Activated naive CD4-positive, alpha-beta T cell (primary cell): ENCODE measurements at regions not wholly inside any gene's neighbourhood (a gene's known extent, or its start where the extent isn't known, plus 50 kb on each side); places are given as distances from the start of the nearest gene placed in this dataset.

Source experiments
- DNase-seq, 4 experiments: peaks; one replicate each; lab custom pipeline; 2025; lab: John Stamatoyannopoulos, UW

DNA sequence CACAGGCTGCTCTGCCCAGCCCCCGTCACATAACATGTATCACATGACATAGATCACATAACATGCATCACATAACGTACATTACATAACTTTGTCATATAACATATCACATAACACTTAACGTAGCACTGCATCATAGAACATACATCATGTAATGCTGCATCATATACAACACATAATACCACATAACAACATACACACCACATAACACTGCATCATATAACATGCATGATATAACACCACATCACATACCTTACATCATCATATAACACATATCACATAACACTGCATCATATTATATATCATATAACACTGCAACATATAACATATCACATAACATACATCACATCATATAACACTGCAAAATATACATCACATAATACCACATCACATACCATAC, 83.8 kb downstream of the AXIN2 start:
- no peak for DNase-seq

GRCh38 chr17:65474660-65475059, 86.8 kb downstream of the AXIN2 start:
- DNase-seq: no peak

DNA sequence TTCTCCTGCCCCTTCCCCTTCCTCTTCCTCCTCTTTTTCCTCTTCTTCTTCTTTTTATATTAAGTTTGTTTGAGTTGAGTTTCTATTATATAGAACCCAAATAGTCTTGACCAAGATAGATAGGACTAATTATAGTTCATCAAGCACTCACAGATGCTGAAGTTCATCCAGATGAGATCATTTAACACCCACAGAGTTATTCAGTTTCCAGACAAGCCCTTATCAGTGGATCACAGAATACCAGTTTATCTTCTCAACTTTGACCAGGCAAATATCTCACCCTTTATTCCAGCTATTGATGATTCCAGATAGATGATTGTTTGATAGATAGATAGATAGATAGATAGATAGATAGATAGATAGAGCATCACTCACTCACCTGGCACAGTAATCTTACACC, 87.5 kb downstream of the AXIN2 start:
- no peak for DNase-seq

GRCh38 chr17:65473363-65473762, 88.1 kb downstream of the AXIN2 start:
- DNase-seq: no peak

DNA sequence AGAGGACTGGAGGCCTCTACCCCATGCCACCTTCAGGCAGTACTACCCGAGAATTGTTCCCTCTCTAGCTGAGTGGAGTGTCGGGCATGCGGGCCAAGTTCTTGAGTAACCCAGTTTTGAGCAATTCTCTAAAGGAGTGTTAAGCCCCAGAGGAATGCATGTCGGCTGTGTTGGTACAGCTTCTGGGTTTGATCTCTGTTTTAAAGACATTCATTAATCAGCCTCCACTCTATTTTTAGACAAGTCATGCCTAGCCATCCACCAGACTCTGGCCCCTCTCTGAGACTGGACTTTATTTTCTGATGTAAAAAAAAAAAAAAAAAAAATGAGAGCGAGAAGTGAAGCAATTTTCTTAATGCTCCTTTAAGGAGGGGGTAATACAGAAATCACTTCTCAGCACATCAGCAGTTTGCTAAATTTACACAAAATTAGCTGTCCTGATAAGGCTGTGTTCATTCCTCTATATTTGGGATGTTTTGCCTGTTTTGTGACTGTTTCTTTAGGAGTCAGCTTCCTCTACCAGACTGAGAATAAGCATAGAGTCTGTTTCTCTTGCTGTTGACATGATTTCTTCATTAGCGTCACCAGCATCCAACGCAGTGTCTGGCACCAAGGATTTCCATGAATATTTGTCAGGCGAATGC, 88.7 kb downstream of the AXIN2 start:
- no peak for DNase-seq

DNA sequence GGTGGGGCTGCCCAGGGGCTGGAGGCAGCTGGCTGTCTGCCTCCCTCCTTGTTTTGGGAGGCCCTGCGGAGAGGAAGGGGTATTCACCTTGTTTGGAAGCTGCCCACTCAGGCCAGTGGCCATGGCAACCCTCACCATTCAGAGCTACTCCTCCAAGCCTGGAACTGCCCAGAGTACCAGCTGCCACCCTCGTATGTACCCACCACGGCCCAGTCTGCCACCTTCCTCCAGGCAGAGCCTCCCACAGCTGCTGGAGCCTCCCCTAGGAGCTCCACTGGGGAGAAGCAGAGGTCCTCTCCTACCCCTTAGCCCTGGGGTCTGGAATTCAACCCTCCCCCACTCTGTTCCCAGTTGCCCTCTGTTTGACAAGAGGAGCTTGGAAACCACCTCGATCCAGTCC, 90.7 kb downstream of the AXIN2 start:
- no peak for DNase-seq

GRCh38 chr17:65468321-65468720, 93.1 kb downstream of the AXIN2 start:
- no peak for DNase-seq

DNA sequence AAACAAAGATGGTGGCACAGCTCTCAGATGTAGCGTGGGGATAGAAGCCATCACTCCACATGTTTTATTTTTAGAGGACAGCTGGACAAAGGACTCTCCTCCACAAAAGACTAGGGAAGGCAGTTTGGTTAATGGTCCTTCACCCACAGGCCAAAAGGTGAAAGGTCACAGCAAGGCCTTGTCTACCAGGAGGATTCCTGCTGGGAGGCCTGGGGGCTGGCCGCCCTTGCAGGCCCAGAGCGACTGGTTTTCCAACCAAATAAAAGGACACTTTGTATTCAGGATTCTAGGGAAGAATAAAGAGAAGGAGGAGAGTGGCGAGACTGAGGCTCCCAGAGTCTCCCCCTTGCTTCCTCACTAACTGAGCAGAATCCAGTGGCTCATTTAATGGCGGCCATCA, 94.3 kb downstream of the AXIN2 start:
- no peak for DNase-seq

GRCh38 chr17:65466547-65466946, 94.9 kb downstream of the AXIN2 start:
- DNase-seq: no peak

GRCh38 chr17:65463242-65463641, 98.2 kb downstream of the AXIN2 start:
- no peak for DNase-seq

- no peak for DNase-seq
These were observed 101.6 kb downstream of the AXIN2 start for GRCh38 chr17:65459677-65460347.

GRCh38 chr17:65457635-65458257, 103.7 kb downstream of the AXIN2 start:
- DNase-seq: no peak

DNA sequence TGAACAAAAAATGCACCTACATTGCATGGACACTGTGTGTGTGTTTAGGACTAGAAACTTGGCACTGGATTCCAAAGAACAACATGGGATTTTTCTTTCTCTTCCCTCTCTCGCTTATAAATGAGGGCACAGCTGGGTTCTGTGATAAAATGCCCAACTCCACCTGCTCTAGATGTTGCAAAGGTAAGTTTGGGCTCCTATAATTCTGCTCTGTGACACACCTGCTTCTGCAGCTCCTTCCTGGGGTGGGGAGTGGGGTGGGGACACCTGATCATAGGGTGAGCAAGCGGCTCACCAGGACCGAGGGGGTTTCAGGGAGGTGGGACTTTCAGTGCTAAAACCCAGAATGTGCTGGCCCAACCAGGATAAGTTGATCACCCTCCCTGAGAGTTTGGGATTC, 104.3 kb downstream of the AXIN2 start:
- no peak for DNase-seq

DNA sequence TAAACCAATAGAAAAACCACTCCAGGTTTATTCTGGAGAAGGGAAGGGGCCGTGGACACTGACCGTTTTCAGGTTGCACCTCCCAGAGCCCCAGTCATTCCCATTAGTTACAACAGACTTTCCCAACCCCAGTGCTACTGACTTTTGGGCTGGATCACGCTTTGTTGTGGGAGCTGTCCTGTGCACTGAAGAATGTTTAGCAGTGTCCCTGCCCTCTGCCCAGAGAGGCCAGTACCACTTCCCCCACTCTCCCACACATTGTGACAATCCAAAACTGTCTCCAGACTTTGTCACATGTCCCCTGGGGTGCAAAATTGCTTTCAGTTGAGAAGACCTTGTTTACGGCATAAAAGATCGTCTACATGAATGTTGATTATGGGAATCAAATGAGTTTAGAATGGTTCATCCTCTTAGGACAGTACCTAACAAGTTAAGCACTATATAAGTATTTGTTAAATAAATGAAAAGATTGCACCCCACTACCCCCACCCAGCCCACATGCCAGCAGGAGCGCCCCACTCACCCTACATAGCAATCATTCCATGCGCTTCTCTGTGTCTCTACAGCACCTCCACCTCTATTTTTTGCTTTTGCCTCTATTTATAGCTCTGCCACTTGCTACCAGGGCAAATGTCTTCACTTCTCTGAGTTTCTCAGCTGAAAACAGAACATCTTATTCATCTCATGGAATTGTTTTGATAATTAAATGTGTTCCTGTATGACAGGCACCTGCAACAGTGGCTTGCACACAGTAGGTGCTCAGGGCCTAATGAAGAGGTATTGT, 104.9 kb downstream of the AXIN2 start:
- DNase-seq: no peak

- DNase-seq: peak in 1 of 4 experiments; percentile 18
These were observed 105.5 kb downstream of the AXIN2 start for GRCh38 chr17:65455972-65456343.

GRCh38 chr17:65455154-65455971, 106.1 kb downstream of the AXIN2 start:
- no peak for DNase-seq

GRCh38 chr17:65453204-65453931, 108.1 kb downstream of the AXIN2 start:
- DNase-seq: no peak

DNA sequence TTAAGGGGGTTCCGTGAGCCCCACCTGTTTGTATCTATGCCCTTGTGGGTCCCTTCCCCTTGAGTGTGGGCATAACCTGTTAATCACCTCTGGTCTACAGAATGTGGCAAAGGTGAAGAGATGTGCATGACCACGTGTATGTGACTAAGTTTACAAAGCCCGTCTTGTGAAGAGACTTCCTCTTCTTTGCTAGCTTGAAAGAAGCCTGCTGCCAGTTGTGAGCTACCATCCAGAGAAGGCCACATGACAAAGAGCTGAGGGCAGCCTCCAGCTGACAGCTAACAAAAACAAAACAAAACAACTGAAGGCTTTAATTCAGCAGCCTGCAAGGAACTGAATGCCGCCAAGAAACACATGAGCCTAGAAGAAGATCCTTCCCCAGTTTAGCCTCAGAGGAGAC, 112.0 kb downstream of the AXIN2 start:
- DNase-seq: no peak

DNA sequence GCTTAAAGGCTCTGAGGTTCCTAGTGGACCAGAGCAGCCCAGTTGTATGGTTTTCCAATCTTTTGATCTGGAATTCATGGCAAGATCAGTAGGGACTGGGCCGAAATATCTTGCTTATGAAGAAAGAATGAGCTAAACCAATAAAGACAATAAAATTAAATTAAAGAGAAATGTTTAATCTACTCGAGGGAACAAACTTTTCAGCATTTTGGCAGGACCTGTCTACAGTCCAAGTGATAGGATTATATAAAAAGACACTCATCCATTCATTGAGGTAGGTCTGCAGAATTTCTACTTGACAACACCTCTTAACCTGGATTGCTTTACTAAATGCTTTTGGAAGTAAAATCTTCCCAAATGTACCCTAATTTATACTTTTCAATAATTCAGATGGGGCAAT, 113.6 kb downstream of the AXIN2 start:
- no peak for DNase-seq

GRCh38 chr17:65446838-65447526, 114.5 kb downstream of the AXIN2 start:
- no peak for DNase-seq

DNA sequence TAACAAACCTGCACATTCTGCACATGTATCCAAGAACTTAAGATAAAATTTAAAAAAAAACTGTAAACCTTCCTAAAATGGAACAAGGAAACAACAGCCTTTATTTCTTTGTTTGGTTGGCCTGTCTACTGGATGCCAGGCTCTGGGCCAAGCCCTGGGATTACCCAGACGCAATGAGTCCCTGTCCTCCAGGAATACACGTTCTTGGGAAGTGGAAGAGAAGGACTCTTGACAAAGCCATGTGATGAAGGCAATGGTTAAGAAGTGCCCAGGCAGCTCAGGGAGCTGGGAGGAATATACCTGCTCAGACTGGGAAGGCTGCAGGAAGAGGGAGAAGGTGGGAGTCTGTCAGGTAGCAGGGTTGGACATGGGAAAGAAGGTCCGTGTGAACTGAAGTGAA, 115.4 kb downstream of the AXIN2 start:
- DNase-seq: no peak
